SU-DHL-6 (cell line): ENCODE measurements at regions not wholly inside any gene's neighbourhood (a gene's known extent, or its start where the extent isn't known, plus 50 kb on each side); places are given as distances from the start of the nearest gene placed in this dataset.

ENCODE experiments used
- H2AFZ ChIP-seq: fragments of 200-600 bp; sonication (generic); 2 replicates; pipeline ENCODE4 v1.6.1; 2014; ENCODE audit warnings: low read depth, mild to moderate bottlenecking, moderate library complexity, mixed read lengths, antibody characterized with exemption, low read length; ENCODE audit not compliant: severe bottlenecking
- H3F3A ChIP-seq: fragments of 200-600 bp; shearing (Covaris generic); 2 replicates; pipeline ENCODE4 v1.6.0; 2016; ENCODE audit warnings: antibody characterized with exemption, mild to moderate bottlenecking; ENCODE audit not compliant: insufficient read depth
- H3K27ac ChIP-seq: fragments of 200-600 bp; sonication (generic); 2 replicates; pipeline ENCODE4 v1.5.1; 2016; ENCODE audit warnings: low read depth, mild to moderate bottlenecking, low read length, moderate library complexity, mixed read lengths
- H3K27me3 ChIP-seq: fragments of 200-600 bp; sonication (generic), shearing (Covaris generic); 2 replicates; pipeline ENCODE4 v1.6.0; 2014; ENCODE audit warnings: mild to moderate bottlenecking, low read length
- H3K36me3 ChIP-seq: fragments of 200-600 bp; sonication (generic); 2 replicates; pipeline ENCODE4 v1.6.1; 2014; ENCODE audit warnings: mild to moderate bottlenecking, low read length, mixed read lengths
- H3K4me2 ChIP-seq: fragments of 300-600, 200-600 bp; shearing (Covaris generic), sonication (generic); 2 replicates; pipeline ENCODE4 v1.6.0; 2014; ENCODE audit warnings: low read length, low read depth, mild to moderate bottlenecking; ENCODE audit not compliant: poor library complexity, severe bottlenecking
- H3K4me3 ChIP-seq: fragments of 200-600 bp; sonication (generic); 2 replicates; pipeline ENCODE4 v1.5.1; 2014; ENCODE audit warnings: antibody characterized with exemption, low read length, mild to moderate bottlenecking, mixed read lengths; ENCODE audit not compliant: insufficient read depth, poor library complexity, severe bottlenecking
- H3K79me2 ChIP-seq: fragments of 200-600 bp; sonication (generic); 2 replicates; pipeline ENCODE4 v1.6.1; 2014; ENCODE audit warnings: mild to moderate bottlenecking, low read length, moderate library complexity; ENCODE audit not compliant: insufficient read depth
- H3K9ac ChIP-seq: fragments of 200-600 bp; sonication (generic); 2 replicates; pipeline ENCODE4 v1.7.0; 2014; ENCODE audit warnings: mild to moderate bottlenecking, low read length
- H3K9me2 ChIP-seq: fragments of 200-600 bp; sonication (generic); replicated peaks from 2 replicates; pipeline ENCODE4 v1.6.1; 2014; ENCODE audit warnings: low read length; ENCODE audit not compliant: insufficient read depth
- H3K9me3 ChIP-seq: fragments of 200-600 bp; sonication (generic); 2 replicates; pipeline ENCODE4 v1.6.1; 2014; ENCODE audit warnings: low read length, mixed read lengths; ENCODE audit not compliant: insufficient read depth
- H4K20me1 ChIP-seq: fragments of 200-600 bp; sonication (generic); 2 replicates; pipeline ENCODE4 v1.6.1; 2014; ENCODE audit warnings: low read depth, mild to moderate bottlenecking, antibody characterized with exemption, low read length, moderate library complexity, mixed read lengths
- EZH2phosphoT487 ChIP-seq: fragments of 200-600 bp; sonication (generic), shearing (Covaris generic); conservative IDR thresholded peaks from 2 replicates; pipeline ENCODE4 v1.6.1; 2018; ENCODE audit warnings: mild to moderate bottlenecking, antibody characterized with exemption, low read length, moderate library complexity, mixed read lengths
- TF ChIP-seq, protein P1 (sequence below): fragments of 200-600 bp; sonication (generic); IDR thresholded peaks from one replicate; pipeline ENCODE4 v1.5.1; 2017; ENCODE audit warnings: antibody characterized with exemption, mild to moderate bottlenecking, low read length, moderate library complexity; ENCODE audit not compliant: insufficient read depth, poor library complexity, severe bottlenecking

GRCh38 chr6:6912817-6913744 is 194.7 kb upstream of the RREB1 start:
- Histone ChIP-seq H3K4me2 (no peak overlapping the region), H3K4me3 (no peak overlapping the region), H3K9me2 (no peaks in the 10 kb centered on the region), H3K9me3 (no peaks in the 10 kb centered on the region), H3K79me2 (no peaks in the 10 kb centered on the region), H3K27ac (no peak overlapping the region), H4K20me1 (no peaks in the 10 kb centered on the region), H3K27me3 (no peaks in the 10 kb centered on the region), H3F3A (no peaks in the 10 kb centered on the region), H2AFZ (no peak overlapping the region), H3K36me3 (no peaks in the 10 kb centered on the region), H3K9ac (no peak overlapping the region)
- TF ChIP-seq, protein P1, sequence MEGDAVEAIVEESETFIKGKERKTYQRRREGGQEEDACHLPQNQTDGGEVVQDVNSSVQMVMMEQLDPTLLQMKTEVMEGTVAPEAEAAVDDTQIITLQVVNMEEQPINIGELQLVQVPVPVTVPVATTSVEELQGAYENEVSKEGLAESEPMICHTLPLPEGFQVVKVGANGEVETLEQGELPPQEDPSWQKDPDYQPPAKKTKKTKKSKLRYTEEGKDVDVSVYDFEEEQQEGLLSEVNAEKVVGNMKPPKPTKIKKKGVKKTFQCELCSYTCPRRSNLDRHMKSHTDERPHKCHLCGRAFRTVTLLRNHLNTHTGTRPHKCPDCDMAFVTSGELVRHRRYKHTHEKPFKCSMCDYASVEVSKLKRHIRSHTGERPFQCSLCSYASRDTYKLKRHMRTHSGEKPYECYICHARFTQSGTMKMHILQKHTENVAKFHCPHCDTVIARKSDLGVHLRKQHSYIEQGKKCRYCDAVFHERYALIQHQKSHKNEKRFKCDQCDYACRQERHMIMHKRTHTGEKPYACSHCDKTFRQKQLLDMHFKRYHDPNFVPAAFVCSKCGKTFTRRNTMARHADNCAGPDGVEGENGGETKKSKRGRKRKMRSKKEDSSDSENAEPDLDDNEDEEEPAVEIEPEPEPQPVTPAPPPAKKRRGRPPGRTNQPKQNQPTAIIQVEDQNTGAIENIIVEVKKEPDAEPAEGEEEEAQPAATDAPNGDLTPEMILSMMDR: no peak
- TF ChIP-seq EZH2phosphoT487: no peak

GRCh38 chr6:6915219-6915618 is 192.5 kb upstream of the RREB1 start:
- H3K27me3 ChIP-seq: no peaks in the 10 kb centered on the region
- no peak overlapping the region for H3K9ac ChIP-seq
- H3K4me2 ChIP-seq: no peak overlapping the region
- H3F3A ChIP-seq: no peaks in the 10 kb centered on the region
- no peak overlapping the region for H3K4me3 ChIP-seq
- no peaks in the 10 kb centered on the region for H3K9me3 ChIP-seq
- no peaks in the 10 kb centered on the region for H3K36me3 ChIP-seq
- no peaks in the 10 kb centered on the region for H3K79me2 ChIP-seq
- H2AFZ ChIP-seq: no peak overlapping the region
- H3K27ac ChIP-seq: no peak overlapping the region
- TF ChIP-seq, protein P1: no peak
- no peak for TF ChIP-seq EZH2phosphoT487
- no peaks in the 10 kb centered on the region for H4K20me1 ChIP-seq
- H3K9me2 ChIP-seq: no peaks in the 10 kb centered on the region

DNA sequence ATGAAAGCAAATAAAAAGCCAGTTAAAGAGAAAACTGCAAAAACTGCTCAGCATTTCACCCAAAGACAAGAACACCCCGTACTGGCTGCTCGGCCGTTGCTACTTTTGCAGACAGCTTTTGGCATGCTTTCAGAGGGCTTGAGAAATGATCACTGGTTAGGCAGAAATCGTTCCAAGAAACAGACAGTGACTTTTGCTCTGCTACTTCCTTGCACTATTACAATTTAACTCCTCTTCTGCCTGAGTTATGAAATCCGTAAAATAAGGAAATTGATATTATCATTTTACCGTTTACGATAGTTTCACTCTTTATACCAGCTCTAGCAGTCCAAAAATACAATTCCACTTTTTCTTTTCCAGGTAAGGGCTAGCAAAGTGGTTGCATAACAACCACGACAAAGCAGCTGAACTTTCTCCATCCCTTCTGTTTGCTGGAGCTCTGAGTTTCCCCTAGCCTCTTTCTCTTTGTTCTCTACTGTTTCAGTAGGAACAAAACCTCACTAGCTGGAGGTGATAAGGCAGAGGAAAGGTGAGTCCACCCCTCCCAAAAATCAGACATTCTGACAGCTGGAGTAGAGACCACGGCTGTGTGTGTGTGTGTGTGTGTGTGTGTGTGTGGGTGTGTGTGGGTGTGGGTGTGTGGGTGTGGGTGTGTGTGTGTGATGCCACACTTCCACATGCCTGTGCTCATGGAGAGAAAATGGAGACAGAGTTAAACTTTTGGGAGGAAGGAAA is 191.8 kb upstream of the RREB1 start:
- Histone ChIP-seq H3K9ac (no peak overlapping the region), H3K36me3 (no peaks in the 10 kb centered on the region), H3K27me3 (no peaks in the 10 kb centered on the region), H3K4me2 (no peak overlapping the region), H3K4me3 (no peak overlapping the region), H3K9me3 (no peaks in the 10 kb centered on the region), H3K9me2 (no peaks in the 10 kb centered on the region), H3K27ac (no peak overlapping the region), H3K79me2 (no peaks in the 10 kb centered on the region), H3F3A (no peaks in the 10 kb centered on the region), H4K20me1 (no peaks in the 10 kb centered on the region), H2AFZ (no peak overlapping the region)
- TF ChIP-seq, protein P1: no peak
- TF ChIP-seq EZH2phosphoT487: no peak
